Eye (tissue), 1 donor: ENCODE measurements at regions not wholly inside any gene's neighbourhood (a gene's known extent, or its start where the extent isn't known, plus 50 kb on each side); places are given as distances from the start of the nearest gene placed in this dataset.

Experiments used
- DNase-seq: peaks from one replicate; pipeline ENCODE4 v3.0.0-alpha.2; 2015

- no peak for DNase-seq
Observed at GRCh38 chr9:86829496-86830046, 117.7 kb downstream of the GAS1 start.

DNA sequence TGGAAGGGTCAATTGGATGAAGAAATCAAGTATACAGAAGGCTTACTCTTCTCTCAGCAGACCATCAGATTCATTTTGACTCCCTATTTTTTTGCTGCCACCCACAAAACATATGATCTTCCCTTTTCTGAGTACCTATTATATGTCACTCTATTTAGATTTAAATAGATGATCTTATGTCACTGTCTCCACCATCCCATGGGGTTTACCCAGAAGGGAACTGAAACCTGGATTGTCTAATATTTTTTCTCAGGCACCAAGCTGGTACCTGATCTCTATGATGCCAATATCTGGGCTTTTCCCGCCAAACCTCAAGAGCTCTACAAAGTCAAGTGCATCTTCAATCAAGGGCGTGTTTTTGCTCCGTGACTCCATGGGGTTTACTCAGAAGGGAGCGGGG is 118.7 kb downstream of the GAS1 start:
- no peak for DNase-seq

- DNase-seq: no peak
Observed at GRCh38 chr9:86827893-86828292, 119.4 kb downstream of the GAS1 start.

- DNase-seq: no peak
Observed at GRCh38 chr9:86825299-86825698, 122.0 kb downstream of the GAS1 start.

GRCh38 chr9:86822006-86822801 is 125.1 kb downstream of the GAS1 start:
- peak; percentile 45 for DNase-seq

DNA sequence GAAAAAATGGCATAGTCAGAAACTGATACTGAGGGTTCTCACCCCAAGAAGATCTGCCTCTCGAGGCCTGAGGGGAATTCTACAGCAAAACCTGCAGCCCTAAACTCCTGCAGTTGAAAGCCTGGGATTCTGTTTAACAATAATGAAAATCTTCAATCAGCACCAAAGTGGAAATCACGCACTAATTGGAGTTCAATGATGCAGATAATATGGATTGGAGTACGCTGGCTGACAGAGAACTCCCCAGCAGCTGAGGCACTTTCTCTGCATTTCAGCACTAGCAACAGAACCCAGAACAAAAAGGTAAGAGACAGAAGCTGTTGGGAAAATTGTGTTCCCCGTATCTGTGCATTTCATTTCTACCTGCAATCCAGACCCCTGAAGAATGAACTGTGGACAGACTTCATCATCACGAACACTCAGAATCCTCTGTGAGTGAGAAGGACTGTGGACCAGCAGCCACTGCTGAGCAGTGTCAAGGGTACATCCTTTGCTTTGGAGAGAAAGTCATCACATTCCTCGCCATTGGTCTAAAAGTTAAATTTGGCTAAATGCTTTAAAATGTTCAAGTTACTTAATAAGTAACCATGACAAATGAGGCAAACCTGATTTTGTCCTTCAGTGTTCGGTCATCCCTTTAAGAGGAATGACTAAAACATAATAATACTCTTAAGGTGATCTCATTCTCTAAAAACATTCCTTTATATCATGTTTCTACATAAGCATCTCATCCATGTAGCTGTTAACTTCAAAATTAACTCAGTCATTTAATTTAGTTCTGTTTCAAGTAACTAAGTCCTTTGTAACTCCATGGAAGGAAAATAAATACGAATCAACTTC is 126.1 kb downstream of the GAS1 start:
- peak; percentile 83 for DNase-seq

- DNase-seq: no peak
Observed at GRCh38 chr9:86819552-86819951, 127.8 kb downstream of the GAS1 start.

DNA sequence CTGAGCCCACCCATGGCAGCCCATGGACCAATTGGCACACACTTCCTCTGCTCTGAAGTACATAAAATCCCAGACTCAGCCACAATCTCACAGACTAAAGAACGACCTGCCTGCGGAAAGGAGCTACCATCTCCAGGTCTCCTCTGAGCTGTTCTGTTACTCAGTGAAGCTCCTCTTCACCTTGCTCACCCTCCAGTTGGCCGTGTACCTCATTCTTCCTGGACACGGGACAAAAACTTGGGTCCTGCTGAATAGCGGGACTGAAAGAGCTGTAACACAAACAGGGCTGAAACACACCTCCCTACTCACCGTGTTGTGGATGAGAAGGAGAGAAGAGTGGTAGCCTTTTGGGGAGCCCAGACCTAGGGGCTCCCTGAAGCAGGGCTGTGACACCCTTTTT is 128.7 kb downstream of the GAS1 start:
- DNase-seq: no peak

GRCh38 chr9:86816868-86817267 is 130.4 kb downstream of the GAS1 start:
- no peak for DNase-seq

GRCh38 chr9:86816366-86816765 is 130.9 kb downstream of the GAS1 start:
- no peak for DNase-seq

GRCh38 chr9:86812616-86813015 is 134.7 kb downstream of the GAS1 start:
- DNase-seq: no peak

GRCh38 chr9:86809759-86810367 is 137.4 kb downstream of the GAS1 start:
- peak; percentile 52 for DNase-seq

DNA sequence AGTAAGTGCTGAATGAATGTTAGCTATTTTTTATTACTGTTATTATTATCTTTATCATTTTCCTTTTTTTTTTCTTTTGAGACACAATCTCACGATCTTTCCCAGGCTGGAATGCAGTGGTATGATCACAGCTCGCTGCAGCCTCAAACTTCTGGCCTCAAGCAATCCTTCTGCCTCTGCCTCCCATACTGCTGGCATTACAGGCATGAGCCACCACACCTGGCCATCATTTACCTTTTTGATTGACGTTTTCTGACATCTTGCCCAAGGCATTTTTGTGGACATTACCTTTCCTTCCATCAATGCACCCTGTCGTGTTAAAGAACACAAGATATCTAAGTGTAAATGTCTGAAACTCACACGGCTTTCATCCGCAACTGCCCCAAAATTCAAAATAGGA is 138.2 kb downstream of the GAS1 start:
- peak; percentile 47 for DNase-seq

DNA sequence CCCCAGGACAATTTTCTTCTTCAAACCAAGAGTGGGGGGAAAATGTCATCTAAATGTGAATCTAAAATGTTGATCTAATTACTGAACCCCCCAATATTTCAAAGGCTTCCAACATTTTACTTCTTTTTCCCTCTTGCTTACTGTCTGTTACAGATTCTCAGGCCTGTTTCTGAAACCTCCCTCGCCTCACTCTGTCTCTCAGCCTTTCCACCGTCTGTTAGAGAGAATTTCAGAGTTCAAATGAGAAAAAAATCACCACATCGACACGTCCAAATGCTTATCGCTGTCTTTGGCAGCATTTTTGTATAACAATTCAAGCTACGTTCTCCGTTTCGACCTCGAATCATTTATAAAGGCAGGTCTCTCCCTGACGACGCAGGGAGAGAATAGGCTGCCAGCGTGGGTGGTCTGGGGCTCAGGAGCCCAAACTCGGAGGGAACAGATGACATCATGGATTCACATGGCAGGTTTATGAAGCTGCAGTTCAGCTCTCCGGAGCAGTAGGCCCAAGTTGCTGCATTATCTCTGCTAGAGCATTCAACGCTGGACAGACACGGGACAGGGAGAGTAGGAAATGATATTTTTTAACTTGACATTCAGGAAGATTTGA is 139.8 kb downstream of the GAS1 start:
- DNase-seq: peak; percentile 94

GRCh38 chr9:86804011-86804410 is 143.3 kb downstream of the GAS1 start:
- no peak for DNase-seq

DNA sequence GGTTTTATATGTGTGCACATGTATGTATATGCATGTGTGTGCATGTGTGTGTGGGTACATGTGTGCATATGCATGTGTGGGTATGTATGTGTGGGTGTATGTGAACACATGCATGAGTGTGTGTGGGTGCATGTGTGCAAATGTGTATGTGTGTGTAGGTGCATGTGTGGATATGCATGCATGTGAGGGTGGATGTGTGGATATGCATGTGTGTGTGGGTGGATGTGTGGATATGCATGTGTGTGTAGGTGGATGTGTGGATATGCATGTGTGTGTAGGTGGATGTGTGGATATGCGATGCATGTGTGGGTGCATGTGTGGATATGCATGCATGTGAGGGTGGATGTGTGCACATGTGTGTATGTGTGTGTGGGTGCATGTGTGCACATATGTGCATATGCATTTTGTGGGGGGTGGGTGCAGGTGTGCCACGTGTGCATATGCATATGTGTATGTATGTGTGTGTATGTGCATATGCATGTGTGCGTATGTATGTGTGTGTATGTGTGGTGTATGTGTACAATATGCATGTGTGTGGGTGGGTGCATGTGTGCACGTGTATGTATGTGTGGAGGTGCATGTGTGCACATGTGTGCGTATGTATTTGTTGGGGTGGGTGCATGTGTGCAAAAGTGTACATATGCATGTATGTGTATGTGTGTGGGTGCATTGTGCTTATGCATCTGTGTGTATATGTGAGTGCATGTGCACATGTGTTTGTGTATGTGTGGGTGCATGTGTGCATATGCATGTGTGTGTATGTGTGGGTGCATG is 144.2 kb downstream of the GAS1 start:
- DNase-seq: no peak

- peak; percentile 63 for DNase-seq
Observed at GRCh38 chr9:86801246-86801645, 146.1 kb downstream of the GAS1 start.

GRCh38 chr9:86800681-86801080 is 146.6 kb downstream of the GAS1 start:
- no peak for DNase-seq

GRCh38 chr9:86798966-86799365 is 148.3 kb downstream of the GAS1 start:
- DNase-seq: no peak

DNA sequence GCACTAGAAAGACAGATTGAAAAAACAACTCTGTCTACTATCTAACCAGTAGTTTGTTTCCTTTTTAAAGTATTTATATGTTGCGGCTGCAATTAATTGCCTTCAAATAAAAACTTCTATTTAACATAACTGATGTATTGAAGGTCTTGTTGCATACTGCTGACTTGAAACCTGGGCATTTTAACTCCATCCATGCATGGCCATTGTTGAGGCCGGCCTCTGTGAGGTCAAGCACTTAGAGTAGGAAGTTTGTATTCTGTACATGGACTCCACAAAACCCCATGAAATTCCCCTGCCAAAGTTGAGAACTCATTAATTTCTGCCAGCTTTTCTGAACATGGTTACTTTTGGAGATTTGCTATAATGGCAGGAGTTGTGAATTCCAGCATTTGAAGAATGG is 150.6 kb downstream of the GAS1 start:
- DNase-seq: no peak

DNA sequence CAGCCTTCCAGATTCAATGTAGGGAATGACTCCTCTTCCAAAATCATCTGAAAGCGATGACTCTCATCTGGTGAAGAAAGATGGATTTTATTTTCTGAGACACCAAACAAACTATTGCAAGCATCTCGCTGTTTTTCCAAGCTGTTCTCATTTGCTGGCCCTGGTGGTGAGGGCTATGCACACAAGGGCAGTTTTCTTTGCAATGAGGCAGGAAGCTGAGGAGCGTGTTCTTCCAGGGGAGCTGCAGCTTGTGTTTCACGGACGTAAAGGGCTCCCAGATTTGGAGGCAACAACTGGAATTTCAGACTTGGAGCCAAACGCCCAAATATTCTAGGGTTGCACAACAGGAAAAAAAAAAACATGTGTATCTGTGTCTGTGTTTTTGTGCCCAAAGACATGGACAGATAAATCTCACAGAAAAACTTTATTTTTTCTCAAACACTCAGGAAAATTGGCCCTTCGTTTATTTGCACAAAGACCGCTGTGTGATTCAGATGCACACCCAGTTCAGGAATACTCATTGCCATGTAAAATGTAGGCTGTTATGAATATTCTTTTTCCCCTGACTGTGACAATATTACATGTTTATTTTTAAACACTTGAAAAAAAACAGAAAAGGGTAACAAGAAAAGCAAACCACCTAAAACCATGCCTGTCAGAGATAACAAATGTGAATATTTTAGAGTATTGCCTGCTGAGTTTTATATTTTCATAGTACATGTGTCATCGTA is 151.3 kb downstream of the GAS1 start:
- DNase-seq: peak; percentile 72
